K562 (cell line): ENCODE measurements at regions not wholly inside any gene's neighbourhood (a gene's known extent, or its start where the extent isn't known, plus 50 kb on each side); places are given as distances from the start of the nearest gene placed in this dataset.

Experiments
- ATAC-seq: fragments of 200-7000 bp; cut with Tn5 transposase; 3 replicates; pipeline ENCODE4 v1.9.1; 2020; ENCODE audit warnings: moderate library complexity
- BruUV-seq: library from RNA; stranded (reverse); fragments of 400-500 nt; replicated peaks from 2 replicates; lab custom pipeline; 2021; lab: Mats Ljungman, UMichigan
- CTCF ChIA-PET: fragments of 300-600 bp; formaldehyde crosslinking; extraction: SDS; loops from one replicate; lab custom pipeline; 2021; ENCODE audit warnings: low intra/inter-chr PET ratio; lab: Yijun Ruan, JAX
- POLR2A ChIA-PET: fragments of 300-600, 350-650 bp; sonication (Branson Sonifier 250); formaldehyde crosslinking; extraction: SDS; loops from one replicate; lab custom pipeline; 2021; ENCODE audit warnings: antibody characterized with exemption, inconsistent platforms; lab: Yijun Ruan, JAX
- DNase-seq, 4 experiments: peaks; one replicate each; pipeline versions ENCODE4 v3.0.0 to v3.0.0-alpha.2; 2011 to 2018; ENCODE audit warnings: low spot score in 3 of 4, mixed read lengths in 3 of 4; ENCODE audit errors: extremely low read depth in 1 of 4
- FAIRE-seq: peaks from 2 replicates; lab custom pipeline; 2011; peaks lifted over from hg19 to GRCh38; lab: Jason Lieb, UNC
- H2AFZ ChIP-seq: 2 replicates; pipeline ENCODE4 v1.6.0; 2011; ENCODE audit warnings: low read depth, low read length, control low read depth, inconsistent platforms
- H3K27ac ChIP-seq: fragments of 200-600 bp; 3 replicates; pipeline ENCODE4 v1.8.0; 2011; ENCODE audit warnings: low read depth, mild to moderate bottlenecking, control low read depth, inconsistent platforms, low read length, moderate library complexity, mixed read lengths; ENCODE audit errors: extremely low read depth
- H3K27me3 ChIP-seq, 2 experiments: fragments of 300-600 bp in 1 of 2; 2 replicates in 1 of 2; 3 replicates in 1 of 2; pipeline versions ENCODE4 v1.6.0 to v1.8.0; 2011; ENCODE audit warnings: inconsistent platforms in 2 of 2, low read length in 2 of 2, mild to moderate bottlenecking in 1 of 2, mixed read lengths in 1 of 2, moderate library complexity in 1 of 2; ENCODE audit not compliant: control insufficient read depth in 2 of 2, insufficient read depth in 2 of 2
- H3K36me3 ChIP-seq: fragments of 300-600 bp; 3 replicates; pipeline ENCODE4 v1.8.0; 2011; ENCODE audit warnings: mild to moderate bottlenecking, low read length, inconsistent platforms; ENCODE audit not compliant: control insufficient read depth, insufficient read depth
- H3K4me1 ChIP-seq, 2 experiments: fragments of 200-600 bp in 1 of 2; replicated peaks in 1 of 2; 2 replicates in 1 of 2; 3 replicates in 1 of 2; pipeline versions ENCODE4 v1.5.1 to v1.8.0; 2011; ENCODE audit warnings: inconsistent platforms in 2 of 2, low read length in 2 of 2, mild to moderate bottlenecking in 1 of 2, mixed read lengths in 1 of 2, moderate library complexity in 1 of 2; ENCODE audit not compliant: control insufficient read depth in 2 of 2, insufficient read depth in 2 of 2
- H3K4me2 ChIP-seq: 2 replicates; pipeline ENCODE4 v1.6.1; 2011; ENCODE audit warnings: low read length, control low read depth, inconsistent platforms, mixed read lengths; ENCODE audit not compliant: insufficient read depth
- H3K4me3 ChIP-seq: fragments of 200-600 bp; sonication (generic), shearing (Covaris generic); 2 replicates; pipeline ENCODE4 v1.5.1; 2016; ENCODE audit warnings: control low read depth, inconsistent platforms
- H3K79me2 ChIP-seq: fragments of 200-600 bp; 3 replicates; pipeline ENCODE4 v1.8.0; 2011; ENCODE audit warnings: low read length, inconsistent platforms; ENCODE audit not compliant: control insufficient read depth, insufficient read depth
- H3K9ac ChIP-seq, 2 experiments: 2 replicates each; pipeline versions ENCODE4 v1.6.0 to v1.6.1; 2011; ENCODE audit warnings: low read depth in 2 of 2, low read length in 2 of 2, control low read depth in 1 of 2, inconsistent platforms in 1 of 2, mild to moderate bottlenecking in 1 of 2, mixed read lengths in 1 of 2; ENCODE audit not compliant: insufficient read depth in 1 of 2
- H3K9me1 ChIP-seq: one replicate; pipeline ENCODE4 v1.6.0; 2011; ENCODE audit warnings: inconsistent platforms, mild to moderate bottlenecking, low read length, moderate library complexity; ENCODE audit not compliant: control insufficient read depth, insufficient read depth
- H3K9me3 ChIP-seq: replicated peaks from 2 replicates; pipeline ENCODE4 v1.5.1; 2011; ENCODE audit warnings: low read depth, low read length, inconsistent platforms; ENCODE audit not compliant: control insufficient read depth, insufficient read depth
- H4K20me1 ChIP-seq: replicated peaks from 2 replicates; pipeline ENCODE4 v1.6.1; 2011; ENCODE audit warnings: low read length, inconsistent platforms, mixed read lengths; ENCODE audit not compliant: control insufficient read depth, insufficient read depth
- ARID1B ChIP-seq: fragments of 450-650 bp; IDR thresholded peaks from 2 replicates; pipeline ENCODE4 v1.6.1; 2016; ENCODE audit warnings: antibody characterized with exemption, mild to moderate bottlenecking, inconsistent platforms
- CBFA2T3 ChIP-seq: fragments of 450-650 bp; IDR thresholded peaks from 2 replicates; pipeline ENCODE4 v1.6.1; 2017
- EGR1 ChIP-seq: fragments of 450-650 bp; conservative IDR thresholded peaks from 2 replicates; pipeline ENCODE4 v1.6.1; 2017; ENCODE audit warnings: mild to moderate bottlenecking
- ZBTB12 ChIP-seq: fragments of 250-450 bp; sonication (Bioruptor Pico); IDR thresholded peaks from 2 replicates; pipeline ENCODE4 v1.4.0; 2020
- WGBS: fragments of 100-300 bp; shearing (Covaris generic); methylation state at CpG from one replicate; pipeline ENCODE4 v1.1.6; 2016; ENCODE audit warnings: low coverage, mixed read lengths; ENCODE audit not compliant: insufficient coverage; ENCODE audit errors: missing lambda C conversion rate; 5-methylcytosine and 5-hydroxymethylcytosine counted together
- in situ Hi-C: fragments of 300-500 bp; cut with MboI; formaldehyde crosslinking; loops from 4 replicates; pipeline ENCODE4 v1.15.0; 2018; ENCODE audit warnings: inconsistent platforms, mixed read lengths
- intact Hi-C: fragments of 100-400 bp; cut with micrococcal nuclease; formaldehyde crosslinking; loops from 2 replicates; pipeline ENCODE4 v1.14.2; 2022
- TF ChIP-seq, protein P1 (sequence below): fragments of 250-450 bp; sonication (Bioruptor Pico); IDR thresholded peaks from 2 replicates; pipeline ENCODE4 v1.8.0; 2021; ENCODE audit warnings: moderate library complexity, mild to moderate bottlenecking, inconsistent platforms
- TF ChIP-seq, protein P2 (sequence below): IDR thresholded peaks from 2 replicates; pipeline ENCODE4 v1.6.1; 2014; ENCODE audit warnings: antibody characterized with exemption

DNA sequence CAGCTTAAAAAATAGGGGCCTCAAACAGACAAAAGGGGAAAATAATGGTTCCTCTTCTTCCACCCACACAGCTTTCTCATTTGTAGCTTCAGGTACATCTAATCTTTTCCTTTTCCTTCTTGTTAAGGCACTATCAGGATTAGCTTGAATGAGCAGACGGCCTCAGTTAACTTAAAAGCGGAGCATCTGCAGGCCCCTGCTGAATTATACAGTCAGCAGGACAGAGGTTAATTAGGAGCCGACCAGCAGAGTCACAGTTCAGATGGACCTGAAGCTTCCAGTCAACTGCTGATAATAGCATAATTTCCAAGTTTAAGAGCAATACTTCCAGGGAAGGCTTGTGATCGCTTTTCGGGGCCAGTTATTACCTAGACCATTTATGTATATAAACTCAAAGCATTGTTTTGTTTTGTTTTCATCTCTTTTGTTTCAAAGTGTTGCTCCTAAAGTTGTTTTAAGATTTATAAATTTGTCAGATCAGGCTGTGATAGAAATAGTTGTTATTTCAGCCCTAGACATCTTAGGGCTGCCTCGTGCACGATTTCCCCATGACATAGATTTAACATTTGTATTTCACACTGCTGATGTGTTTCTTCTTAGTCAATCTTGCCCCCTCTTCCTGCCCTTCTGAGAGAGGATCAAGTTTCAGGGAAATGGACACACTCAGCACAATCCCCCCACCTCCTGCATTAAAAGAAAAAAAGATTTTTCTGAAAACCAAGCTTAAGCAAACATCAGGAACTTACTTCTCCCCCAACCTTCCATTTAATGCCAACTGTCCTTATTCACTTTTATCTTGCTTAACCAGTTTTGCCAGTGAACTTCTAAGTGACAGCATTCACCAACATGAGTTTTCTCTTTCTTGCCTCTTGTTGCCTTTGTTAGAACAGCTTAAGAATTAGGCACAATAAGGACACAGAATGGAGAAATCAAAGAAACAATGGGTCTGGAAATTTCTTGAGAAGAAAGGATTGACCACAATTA lies 449.8 kb downstream of the ARHGEF28 start:
- POLR2A ChIA-PET, result interaction anchor here (0.5 to 0.6 kb wide), 2 partner anchors 41 to 565 kb away, joined by 3 to 4 read pairs; partner anchors contain the start of gene ENC1
- Histone ChIP-seq H3K79me2 (no peaks in the 10 kb centered on the region), H3K4me1 (no peaks in the 10 kb centered on the region), H3K4me2 (no peak overlapping the region), H4K20me1 (no peaks in the 10 kb centered on the region), H3K9ac (no peak overlapping the region), H3K27ac (no peak overlapping the region), H3K27me3 (no peaks in the 10 kb centered on the region), H3K36me3 (no peaks in the 10 kb centered on the region), H3K4me3 (no peak overlapping the region), H2AFZ (no peak overlapping the region), H3K9me1 (no peaks in the 10 kb centered on the region), H3K9me3 (no peaks in the 10 kb centered on the region)
- in situ Hi-C loops (no loop called here), intact Hi-C loops (no loop called here)
- BruUV-seq, result no TSS peak
- TF ChIP-seq, protein P1, sequence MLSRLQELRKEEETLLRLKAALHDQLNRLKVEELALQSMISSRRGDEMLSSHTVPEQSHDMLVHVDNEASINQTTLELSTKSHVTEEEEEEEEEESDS (CRISPR knock-in tag), result no peak
- TF ChIP-seq CBFA2T3 (no peak), EGR1 (no peak), ARID1B (no peak), ZBTB12 (CRISPR knock-in tag) (no peak)
- TF ChIP-seq, protein P2, sequence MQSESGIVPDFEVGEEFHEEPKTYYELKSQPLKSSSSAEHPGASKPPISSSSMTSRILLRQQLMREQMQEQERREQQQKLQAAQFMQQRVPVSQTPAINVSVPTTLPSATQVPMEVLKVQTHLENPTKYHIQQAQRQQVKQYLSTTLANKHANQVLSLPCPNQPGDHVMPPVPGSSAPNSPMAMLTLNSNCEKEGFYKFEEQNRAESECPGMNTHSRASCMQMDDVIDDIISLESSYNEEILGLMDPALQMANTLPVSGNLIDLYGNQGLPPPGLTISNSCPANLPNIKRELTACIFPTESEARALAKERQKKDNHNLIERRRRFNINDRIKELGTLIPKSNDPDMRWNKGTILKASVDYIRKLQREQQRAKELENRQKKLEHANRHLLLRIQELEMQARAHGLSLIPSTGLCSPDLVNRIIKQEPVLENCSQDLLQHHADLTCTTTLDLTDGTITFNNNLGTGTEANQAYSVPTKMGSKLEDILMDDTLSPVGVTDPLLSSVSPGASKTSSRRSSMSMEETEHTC, result no peak
- CTCF ChIA-PET, result no interaction called here
- FAIRE-seq, result no peak
- no peak for ATAC-seq
- DNase-seq, result no peak
- WGBS, result 1% methylated on average over 7 of the region's 7 CpGs
